Medulla oblongata (tissue), 1 donor: ENCODE measurements at regions not wholly inside any gene's neighbourhood (a gene's known extent, or its start where the extent isn't known, plus 50 kb on each side); places are given as distances from the start of the nearest gene placed in this dataset.

Experiments used
- DNase-seq: peaks from one replicate; pipeline ENCODE4 v3.0.0-alpha.2; 2015; ENCODE audit errors: extremely low spot score

GRCh38 chr3:187973977-187974870 lies 179.7 kb upstream of the LPP start:
- no peak for DNase-seq

GRCh38 chr3:187974871-187975271 lies 179.1 kb upstream of the LPP start:
- DNase-seq: no peak

GRCh38 chr3:187975561-187976364 lies 178.2 kb upstream of the LPP start:
- DNase-seq: no peak

GRCh38 chr3:187976365-187976900 lies 177.5 kb upstream of the LPP start:
- no peak for DNase-seq

- no peak for DNase-seq
Measured at GRCh38 chr3:187977659-187978058, 176.3 kb upstream of the LPP start.

- no peak for DNase-seq
Measured at GRCh38 chr3:187978433-187979011, 175.4 kb upstream of the LPP start.

- DNase-seq: no peak
Measured at GRCh38 chr3:187979564-187979963, 174.4 kb upstream of the LPP start.

GRCh38 chr3:187980861-187981260 lies 173.1 kb upstream of the LPP start:
- DNase-seq: no peak

GRCh38 chr3:187982142-187982541 lies 171.8 kb upstream of the LPP start:
- no peak for DNase-seq

- DNase-seq: peak; percentile 47
Measured at GRCh38 chr3:187983484-187984124, 170.4 kb upstream of the LPP start.

GRCh38 chr3:187985647-187986046 lies 168.3 kb upstream of the LPP start:
- no peak for DNase-seq

GRCh38 chr3:187986514-187986934 lies 167.4 kb upstream of the LPP start:
- no peak for DNase-seq

- DNase-seq: no peak
Measured at GRCh38 chr3:187987187-187987586, 166.8 kb upstream of the LPP start.

GRCh38 chr3:187987924-187988323 lies 166.0 kb upstream of the LPP start:
- DNase-seq: no peak

GRCh38 chr3:187989575-187990153 lies 164.3 kb upstream of the LPP start:
- peak; percentile 20 for DNase-seq

GRCh38 chr3:187992609-187993008 lies 161.3 kb upstream of the LPP start:
- DNase-seq: no peak

GRCh38 chr3:187994221-187995042 lies 159.5 kb upstream of the LPP start:
- no peak for DNase-seq

GRCh38 chr3:187995043-187995400 lies 158.9 kb upstream of the LPP start:
- DNase-seq: no peak

GRCh38 chr3:187995667-187996066 lies 158.3 kb upstream of the LPP start:
- DNase-seq: no peak

GRCh38 chr3:187996609-187997008 lies 157.3 kb upstream of the LPP start:
- no peak for DNase-seq

GRCh38 chr3:187997490-187997889 lies 156.5 kb upstream of the LPP start:
- no peak for DNase-seq
